ENCODE measurements at regions not wholly inside any gene's neighbourhood (a gene's known extent, or its start where the extent isn't known, plus 50 kb on each side); places are given as distances from the start of the nearest gene placed in this dataset.
"Not testable (repeated sequence)": the region's sequence is repeated elsewhere in the genome, so short reads cannot be mapped to it uniquely, and the experiment has no call there.

GRCh38 chr7:102721-103120 lies 89.7 kb upstream of the FAM20C start:
- TF ChIP-seq SIN3A (IDR thresholded peaks at IDR 0.05; ENCODE audit: low read depth) (no peak), JUND (IDR thresholded peaks at IDR 0.05) (no peak), EZH2 (IDR thresholded peaks at IDR 0.05) (no peak), TCF7L2 (IDR thresholded peaks at IDR 0.05; ENCODE audit: borderline replicate concordance, extremely low read depth, insufficient read depth, insufficient read length) (no peak), FOSL1 (IDR thresholded peaks at IDR 0.05; ENCODE audit: low read depth) (no peak), RAD21 (IDR thresholded peaks at IDR 0.05; ENCODE audit: low read depth) (no peak), ZBTB33 (IDR thresholded peaks at IDR 0.05; ENCODE audit: extremely low read depth, insufficient replicate concordance, low read length) (no peak), YY1 (IDR thresholded peaks at IDR 0.05; ENCODE audit: extremely low read depth, insufficient replicate concordance, low read depth, low read length) (no peak), ATF3 (IDR thresholded peaks at IDR 0.05) (no peak), SP1 (IDR thresholded peaks at IDR 0.05; ENCODE audit: low read depth) (no peak), MAX (IDR thresholded peaks at IDR 0.05) (no peak), POLR2A (IDR thresholded peaks at IDR 0.05; ENCODE audit: borderline replicate concordance, extremely low read depth, insufficient read depth, insufficient read length) (no peak), SRF (IDR thresholded peaks at IDR 0.05; ENCODE audit: low read depth) (no peak), REST (IDR thresholded peaks at IDR 0.05; ENCODE audit: low read depth) (no peak), POLR2AphosphoS5 (IDR thresholded peaks at IDR 0.05; ENCODE audit: low read depth, low read length) (no peak)
- intact Hi-C loops (cut with micrococcal nuclease): no loop called here
- ChIA-PET RAD21 (ENCODE audit: low non-redundant PET in 1 of 2, low total read pairs in 2 of 2, uncharacterized antibody in 2 of 2, unreplicated experiment in 2 of 2) (no interaction called here), CTCF (no interaction called here), POLR2A (no interaction called here)
- H2AFZ ChIP-seq (ENCODE audit: low read depth, low read length, poor library complexity, severe bottlenecking): no peak overlapping the region
- no peak overlapping the region for H3K27ac ChIP-seq (ENCODE audit: low read depth, low read length)
- no TSS peak for BruUV-seq (replicated peaks)
- H3K4me1 ChIP-seq (ENCODE audit: control insufficient read depth in 1 of 2, insufficient read depth in 2 of 2, low read length in 2 of 2): peaks cover 0 to 9% of the 10 kb centered on the region in 2 experiments; a peak in 2 of 4 replicates
- H4K20me1 ChIP-seq (ENCODE audit: insufficient read depth): no peaks in the 10 kb centered on the region
- H3K9me2 ChIP-seq (ENCODE audit: insufficient read depth): no peaks in the 10 kb centered on the region
- no peak for DNase-seq (ENCODE audit: low read depth, low spot score)
- H3K4me2 ChIP-seq (ENCODE audit: low read length): no peak overlapping the region
- H3K9ac ChIP-seq (ENCODE audit: low read length): no peak overlapping the region
- H3K4me3 ChIP-seq (replicated peaks in 1 of 2; ENCODE audit: low read depth in 1 of 2, low read length in 2 of 2): no peak overlapping the region
- no peaks in the 10 kb centered on the region for H3K79me2 ChIP-seq (ENCODE audit: insufficient read depth, low read length)
- peaks cover 20% of the 10 kb centered on the region for H3K27me3 ChIP-seq (ENCODE audit: insufficient read depth, low read length)
- no peaks in the 10 kb centered on the region for H3K36me3 ChIP-seq (ENCODE audit: control insufficient read depth in 1 of 2, insufficient read depth in 2 of 2, low read length in 2 of 2)
- no peaks in the 10 kb centered on the region for H3K9me3 ChIP-seq (ENCODE audit: control insufficient read depth in 1 of 2, insufficient read depth in 1 of 2, low read depth in 1 of 2, low read length in 2 of 2)
- no peak for ATAC-seq

GRCh38 chr7:103981-104380 lies 88.4 kb upstream of the FAM20C start:
- H3K4me2 ChIP-seq (ENCODE audit: low read length); H3K9me2 ChIP-seq (ENCODE audit: insufficient read depth); intact Hi-C loops (cut with micrococcal nuclease); RAD21 ChIA-PET (ENCODE audit: low non-redundant PET in 1 of 2, low total read pairs in 2 of 2, uncharacterized antibody in 2 of 2, unreplicated experiment in 2 of 2); H3K79me2 ChIP-seq (ENCODE audit: insufficient read depth, low read length); DNase-seq (ENCODE audit: low read depth, low spot score); CTCF ChIA-PET; H3K27ac ChIP-seq (ENCODE audit: low read depth, low read length); BruUV-seq (replicated peaks); H3K36me3 ChIP-seq (ENCODE audit: control insufficient read depth in 1 of 2, insufficient read depth in 2 of 2, low read length in 2 of 2); H3K9me3 ChIP-seq (ENCODE audit: control insufficient read depth in 1 of 2, insufficient read depth in 1 of 2, low read depth in 1 of 2, low read length in 2 of 2); H3K4me3 ChIP-seq (replicated peaks in 1 of 2; ENCODE audit: low read depth in 1 of 2, low read length in 2 of 2); H4K20me1 ChIP-seq (ENCODE audit: insufficient read depth); POLR2A ChIA-PET; H3K4me1 ChIP-seq (ENCODE audit: control insufficient read depth in 1 of 2, insufficient read depth in 2 of 2, low read length in 2 of 2); H3K9ac ChIP-seq (ENCODE audit: low read length); ATAC-seq; H2AFZ ChIP-seq (ENCODE audit: low read depth, low read length, poor library complexity, severe bottlenecking): not testable (repeated sequence)
- peaks cover 20% of the 10 kb centered on the region for H3K27me3 ChIP-seq (ENCODE audit: insufficient read depth, low read length)
